HL-60 (cell line): ENCODE measurements at regions not wholly inside any gene's neighbourhood (a gene's known extent, or its start where the extent isn't known, plus 50 kb on each side); places are given as distances from the start of the nearest gene placed in this dataset.
A peak's percentile ranks its signal among the peaks of the same experiment; 100 is the strongest.

ENCODE experiments used
- CTCF ChIP-seq: IDR thresholded peaks from one replicate; pipeline ENCODE4 v1.5.1; 2011; ENCODE audit warnings: low read length, control low read depth, inconsistent platforms; ENCODE audit not compliant: insufficient read depth
- POLR2AphosphoS5 ChIP-seq: IDR thresholded peaks from 2 replicates; pipeline ENCODE4 v1.6.1; 2012; ENCODE audit warnings: low read depth
- REST ChIP-seq: IDR thresholded peaks from 2 replicates; pipeline ENCODE4 v1.6.1; 2012; ENCODE audit warnings: low read depth; ENCODE audit not compliant: insufficient replicate concordance

GRCh38 chr3:30199096-30199759 lies 407.2 kb upstream of the TGFBR2 start:
- peak; percentile 61 for TF ChIP-seq CTCF
- no peak for TF ChIP-seq POLR2AphosphoS5
- no peak for TF ChIP-seq REST
